HCT116 (cell line): ENCODE measurements at regions not wholly inside any gene's neighbourhood (a gene's known extent, or its start where the extent isn't known, plus 50 kb on each side); places are given as distances from the start of the nearest gene placed in this dataset.

ENCODE experiments used
- ATAC-seq: fragments of 200-7000 bp; cut with Tn5 transposase; 2 replicates; pipeline ENCODE4 v1.9.1; 2020; ENCODE audit warnings: mild to moderate bottlenecking, moderate library complexity
- BruUV-seq: library from RNA; stranded (reverse); fragments of 400-500 nt; replicated peaks from 2 replicates; lab custom pipeline; 2021; lab: Mats Ljungman, UMichigan
- CTCF ChIA-PET: fragments of 300-600 bp; sonication (Branson Sonifier 250); formaldehyde crosslinking; loops from one replicate; lab custom pipeline; 2021; ENCODE audit warnings: antibody characterized with exemption; lab: Charles Lee
- POLR2A ChIA-PET: fragments of 300-600, 350-600 bp; sonication (Branson Sonifier 250); formaldehyde crosslinking; loops from one replicate; lab custom pipeline; 2021; ENCODE audit warnings: antibody characterized with exemption; lab: Charles Lee
- RAD21 ChIA-PET, 2 experiments: fragments of 300-600 bp; sonication (Branson Sonifier 250); formaldehyde crosslinking; loops; one replicate each; lab custom pipeline; 2023; ENCODE audit warnings: low total read pairs in 2 of 2; ENCODE audit not compliant: uncharacterized antibody in 2 of 2, unreplicated experiment in 2 of 2, low non-redundant PET in 1 of 2; lab: Charles Lee
- DNase-seq: peaks from one replicate; pipeline ENCODE4 v3.0.0-alpha.2; 2010; ENCODE audit warnings: low read depth, low spot score
- H2AFZ ChIP-seq: fragments of 200-600 bp; shearing (Covaris generic), sonication (generic); 2 replicates; pipeline ENCODE4 v1.6.1; 2017; ENCODE audit warnings: low read depth, mixed run types, mixed read lengths, antibody characterized with exemption, low read length; ENCODE audit not compliant: poor library complexity, severe bottlenecking
- H3K27ac ChIP-seq: 2 replicates; pipeline ENCODE4 v1.5.1; 2012; ENCODE audit warnings: low read depth, low read length
- H3K27me3 ChIP-seq: fragments of 200-600 bp; sonication (generic); 2 replicates; pipeline ENCODE4 v1.6.1; 2016; ENCODE audit warnings: mixed run types, low read length, mixed read lengths; ENCODE audit not compliant: insufficient read depth
- H3K36me3 ChIP-seq, 2 experiments: fragments of 200-500 bp in 1 of 2; fragments of 200-600 bp in 1 of 2; sonication (Bioruptor generic) in 1 of 2; sonication (generic) in 1 of 2; 2 replicates each; pipeline versions ENCODE4 v1.5.1 to v1.6.1; 2014 to 2016; ENCODE audit warnings: low read length in 2 of 2, inconsistent platforms in 1 of 2, mixed read lengths in 1 of 2, mixed run types in 1 of 2; ENCODE audit not compliant: insufficient read depth in 2 of 2, control insufficient read depth in 1 of 2
- H3K4me1 ChIP-seq, 2 experiments: fragments of 200-600 bp in 1 of 2; sonication (generic) in 1 of 2; 2 replicates each; pipeline versions ENCODE4 v1.5.1 to v1.6.1; 2012 to 2017; ENCODE audit warnings: low read length in 2 of 2, inconsistent platforms in 1 of 2, mild to moderate bottlenecking in 1 of 2, mixed read lengths in 1 of 2, mixed run types in 1 of 2, moderate library complexity in 1 of 2; ENCODE audit not compliant: insufficient read depth in 2 of 2, control insufficient read depth in 1 of 2
- H3K4me2 ChIP-seq: fragments of 200-600 bp; sonication (generic); 2 replicates; pipeline ENCODE4 v1.6.1; 2017; ENCODE audit warnings: mixed run types, low read length, mixed read lengths
- H3K4me3 ChIP-seq, 2 experiments: fragments of 200-600 bp in 1 of 2; sonication (generic) in 1 of 2; replicated peaks in 1 of 2; 2 replicates each; pipeline ENCODE4 v1.5.1; 2011 to 2016; ENCODE audit warnings: low read length in 2 of 2, control low read depth in 1 of 2, low read depth in 1 of 2, mild to moderate bottlenecking in 1 of 2, mixed read lengths in 1 of 2, mixed run types in 1 of 2
- H3K79me2 ChIP-seq: fragments of 200-600 bp; sonication (generic); 2 replicates; pipeline ENCODE4 v1.6.1; 2017; ENCODE audit warnings: mild to moderate bottlenecking, mixed run types, low read length, moderate library complexity, mixed read lengths; ENCODE audit not compliant: insufficient read depth
- H3K9ac ChIP-seq: fragments of 200-600 bp; sonication (generic); 2 replicates; pipeline ENCODE4 v1.6.1; 2016; ENCODE audit warnings: low read length, mixed read lengths
- H3K9me2 ChIP-seq: fragments of 200-600 bp; sonication (generic), shearing (Covaris generic); 2 replicates; pipeline ENCODE4 v1.6.1; 2017; ENCODE audit warnings: mixed run types, mild to moderate bottlenecking, moderate library complexity; ENCODE audit not compliant: insufficient read depth
- H3K9me3 ChIP-seq, 2 experiments: fragments of 200-500 bp in 1 of 2; fragments of 200-600 bp in 1 of 2; sonication (Bioruptor generic) in 1 of 2; sonication (generic) in 1 of 2; 2 replicates each; pipeline ENCODE4 v1.6.1; 2014 to 2017; ENCODE audit warnings: low read length in 2 of 2, mixed read lengths in 2 of 2, inconsistent platforms in 1 of 2, low read depth in 1 of 2, mild to moderate bottlenecking in 1 of 2, mixed run types in 1 of 2, moderate library complexity in 1 of 2; ENCODE audit not compliant: control insufficient read depth in 1 of 2, insufficient read depth in 1 of 2
- H4K20me1 ChIP-seq: fragments of 200-600 bp; sonication (generic), shearing (Covaris generic); 2 replicates; pipeline ENCODE4 v1.6.1; 2017; ENCODE audit warnings: mixed run types, mild to moderate bottlenecking, moderate library complexity; ENCODE audit not compliant: insufficient read depth
- CBX3 ChIP-seq: IDR thresholded peaks from 2 replicates; pipeline ENCODE4 v1.6.1; 2012; ENCODE audit warnings: low read depth
- CEBPB ChIP-seq: IDR thresholded peaks from 2 replicates; pipeline ENCODE4 v1.6.1; 2012; ENCODE audit warnings: low read depth
- ELF1 ChIP-seq: IDR thresholded peaks from 2 replicates; pipeline ENCODE4 v1.6.1; 2012; ENCODE audit warnings: low read depth, borderline replicate concordance
- EZH2 ChIP-seq: fragments of 200-600 bp; sonication (generic); IDR thresholded peaks from 2 replicates; pipeline ENCODE4 v1.6.1; 2017; ENCODE audit warnings: antibody characterized with exemption, mixed run types
- POLR2AphosphoS5 ChIP-seq: IDR thresholded peaks from 2 replicates; pipeline ENCODE4 v1.6.1; 2011; ENCODE audit warnings: mild to moderate bottlenecking, low read depth, low read length, moderate library complexity
- SIN3A ChIP-seq: IDR thresholded peaks from 2 replicates; pipeline ENCODE4 v1.6.1; 2012; ENCODE audit warnings: low read depth
- intact Hi-C: fragments of 100-400 bp; cut with micrococcal nuclease; formaldehyde crosslinking; loops from 2 replicates; pipeline ENCODE4 v1.10.0; 2022
- TF ChIP-seq, protein P1 (sequence below): IDR thresholded peaks from 2 replicates; pipeline ENCODE4 v1.6.1; 2011; ENCODE audit warnings: mild to moderate bottlenecking, low read length, moderate library complexity; ENCODE audit not compliant: insufficient replicate concordance; ENCODE audit errors: extremely low read depth
- TF ChIP-seq, protein P2 (sequence below): IDR thresholded peaks from 2 replicates; pipeline ENCODE4 v1.6.1; 2012; ENCODE audit warnings: low read depth
- TF ChIP-seq, protein P3 (sequence below), 3 experiments: fragments of 200-600 bp in 1 of 3; sonication (generic) in 1 of 3; IDR thresholded peaks in 2 of 3; conservative IDR thresholded peaks in 1 of 3; 2 replicates each; pipeline ENCODE4 v1.5.1; 2012 to 2017; ENCODE audit warnings: low read depth in 2 of 3, low read length in 2 of 3, antibody characterized with exemption in 1 of 3, borderline replicate concordance in 1 of 3, control low read depth in 1 of 3, mild to moderate bottlenecking in 1 of 3, mixed read lengths in 1 of 3, mixed run types in 1 of 3, moderate library complexity in 1 of 3; ENCODE audit not compliant: insufficient read depth in 1 of 3

GRCh38 chr4:24702281-24702680 is 93.1 kb upstream of the SOD3 start:
- Histone ChIP-seq H3K9me3 (no peaks in the 10 kb centered on the region), H2AFZ (no peak overlapping the region), H3K27me3 (no peaks in the 10 kb centered on the region; the same call in 1 of the 2 replicates), H4K20me1 (no peaks in the 10 kb centered on the region), H3K4me3 (no peak overlapping the region), H3K9ac (no peak overlapping the region), H3K27ac (no peak overlapping the region), H3K79me2 (no peaks in the 10 kb centered on the region)
- CTCF ChIA-PET: no interaction called here
- BruUV-seq: no TSS peak
- intact Hi-C loops: no loop called here
- no peak for TF ChIP-seq CBX3
- TF ChIP-seq, protein P1, sequence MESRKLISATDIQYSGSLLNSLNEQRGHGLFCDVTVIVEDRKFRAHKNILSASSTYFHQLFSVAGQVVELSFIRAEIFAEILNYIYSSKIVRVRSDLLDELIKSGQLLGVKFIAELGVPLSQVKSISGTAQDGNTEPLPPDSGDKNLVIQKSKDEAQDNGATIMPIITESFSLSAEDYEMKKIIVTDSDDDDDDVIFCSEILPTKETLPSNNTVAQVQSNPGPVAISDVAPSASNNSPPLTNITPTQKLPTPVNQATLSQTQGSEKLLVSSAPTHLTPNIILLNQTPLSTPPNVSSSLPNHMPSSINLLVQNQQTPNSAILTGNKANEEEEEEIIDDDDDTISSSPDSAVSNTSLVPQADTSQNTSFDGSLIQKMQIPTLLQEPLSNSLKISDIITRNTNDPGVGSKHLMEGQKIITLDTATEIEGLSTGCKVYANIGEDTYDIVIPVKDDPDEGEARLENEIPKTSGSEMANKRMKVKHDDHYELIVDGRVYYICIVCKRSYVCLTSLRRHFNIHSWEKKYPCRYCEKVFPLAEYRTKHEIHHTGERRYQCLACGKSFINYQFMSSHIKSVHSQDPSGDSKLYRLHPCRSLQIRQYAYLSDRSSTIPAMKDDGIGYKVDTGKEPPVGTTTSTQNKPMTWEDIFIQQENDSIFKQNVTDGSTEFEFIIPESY: no peak
- no peak for TF ChIP-seq POLR2AphosphoS5
- TF ChIP-seq EZH2: no peak
- TF ChIP-seq, protein P2, sequence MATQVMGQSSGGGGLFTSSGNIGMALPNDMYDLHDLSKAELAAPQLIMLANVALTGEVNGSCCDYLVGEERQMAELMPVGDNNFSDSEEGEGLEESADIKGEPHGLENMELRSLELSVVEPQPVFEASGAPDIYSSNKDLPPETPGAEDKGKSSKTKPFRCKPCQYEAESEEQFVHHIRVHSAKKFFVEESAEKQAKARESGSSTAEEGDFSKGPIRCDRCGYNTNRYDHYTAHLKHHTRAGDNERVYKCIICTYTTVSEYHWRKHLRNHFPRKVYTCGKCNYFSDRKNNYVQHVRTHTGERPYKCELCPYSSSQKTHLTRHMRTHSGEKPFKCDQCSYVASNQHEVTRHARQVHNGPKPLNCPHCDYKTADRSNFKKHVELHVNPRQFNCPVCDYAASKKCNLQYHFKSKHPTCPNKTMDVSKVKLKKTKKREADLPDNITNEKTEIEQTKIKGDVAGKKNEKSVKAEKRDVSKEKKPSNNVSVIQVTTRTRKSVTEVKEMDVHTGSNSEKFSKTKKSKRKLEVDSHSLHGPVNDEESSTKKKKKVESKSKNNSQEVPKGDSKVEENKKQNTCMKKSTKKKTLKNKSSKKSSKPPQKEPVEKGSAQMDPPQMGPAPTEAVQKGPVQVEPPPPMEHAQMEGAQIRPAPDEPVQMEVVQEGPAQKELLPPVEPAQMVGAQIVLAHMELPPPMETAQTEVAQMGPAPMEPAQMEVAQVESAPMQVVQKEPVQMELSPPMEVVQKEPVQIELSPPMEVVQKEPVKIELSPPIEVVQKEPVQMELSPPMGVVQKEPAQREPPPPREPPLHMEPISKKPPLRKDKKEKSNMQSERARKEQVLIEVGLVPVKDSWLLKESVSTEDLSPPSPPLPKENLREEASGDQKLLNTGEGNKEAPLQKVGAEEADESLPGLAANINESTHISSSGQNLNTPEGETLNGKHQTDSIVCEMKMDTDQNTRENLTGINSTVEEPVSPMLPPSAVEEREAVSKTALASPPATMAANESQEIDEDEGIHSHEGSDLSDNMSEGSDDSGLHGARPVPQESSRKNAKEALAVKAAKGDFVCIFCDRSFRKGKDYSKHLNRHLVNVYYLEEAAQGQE: no peak
- no peak for TF ChIP-seq SIN3A
- TF ChIP-seq CEBPB: no peak
- TF ChIP-seq, protein P3, sequence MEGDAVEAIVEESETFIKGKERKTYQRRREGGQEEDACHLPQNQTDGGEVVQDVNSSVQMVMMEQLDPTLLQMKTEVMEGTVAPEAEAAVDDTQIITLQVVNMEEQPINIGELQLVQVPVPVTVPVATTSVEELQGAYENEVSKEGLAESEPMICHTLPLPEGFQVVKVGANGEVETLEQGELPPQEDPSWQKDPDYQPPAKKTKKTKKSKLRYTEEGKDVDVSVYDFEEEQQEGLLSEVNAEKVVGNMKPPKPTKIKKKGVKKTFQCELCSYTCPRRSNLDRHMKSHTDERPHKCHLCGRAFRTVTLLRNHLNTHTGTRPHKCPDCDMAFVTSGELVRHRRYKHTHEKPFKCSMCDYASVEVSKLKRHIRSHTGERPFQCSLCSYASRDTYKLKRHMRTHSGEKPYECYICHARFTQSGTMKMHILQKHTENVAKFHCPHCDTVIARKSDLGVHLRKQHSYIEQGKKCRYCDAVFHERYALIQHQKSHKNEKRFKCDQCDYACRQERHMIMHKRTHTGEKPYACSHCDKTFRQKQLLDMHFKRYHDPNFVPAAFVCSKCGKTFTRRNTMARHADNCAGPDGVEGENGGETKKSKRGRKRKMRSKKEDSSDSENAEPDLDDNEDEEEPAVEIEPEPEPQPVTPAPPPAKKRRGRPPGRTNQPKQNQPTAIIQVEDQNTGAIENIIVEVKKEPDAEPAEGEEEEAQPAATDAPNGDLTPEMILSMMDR (IDR thresholded peaks at IDR 0.05 in 2 of 3, conservative IDR thresholded peaks at IDR 0.05 in 1 of 3; ENCODE audit: borderline replicate concordance in 1 of 3, insufficient read depth in 1 of 3, low read depth in 2 of 3, low read length in 2 of 3): no peak
- no peak for TF ChIP-seq ELF1
- TF ChIP-seq, all 23 proteins: peak for 0
- Histone ChIP-seq H3K4me2 (no peak overlapping the region), H3K36me3 (no peaks in the 10 kb centered on the region), H3K9me2 (no peaks in the 10 kb centered on the region), H3K4me1 (no peaks in the 10 kb centered on the region)
- ChIA-PET POLR2A (no interaction called here), RAD21 (no interaction called here)
- ATAC-seq (no peak), DNase-seq (no peak)
